Left ventricle myocardium inferior (tissue), 1 donor: ENCODE measurements at regions not wholly inside any gene's neighbourhood (a gene's known extent, or its start where the extent isn't known, plus 50 kb on each side); places are given as distances from the start of the nearest gene placed in this dataset.

Source experiments
- DNase-seq: peaks from one replicate; pipeline ENCODE4 v3.0.0-alpha.2; 2020
- H3K27ac ChIP-seq: fragments of 200-600 bp; replicated peaks from 2 replicates; pipeline ENCODE4 v1.8.0; 2021
- H3K27me3 ChIP-seq: fragments of 200-600 bp; 2 replicates; pipeline ENCODE4 v1.8.0; 2021; ENCODE audit warnings: low read depth
- H3K36me3 ChIP-seq: fragments of 200-600 bp; 2 replicates; pipeline ENCODE4 v1.8.0; 2021
- H3K4me1 ChIP-seq: fragments of 200-600 bp; 2 replicates; pipeline ENCODE4 v1.8.0; 2021
- H3K4me3 ChIP-seq: fragments of 200-600 bp; 2 replicates; pipeline ENCODE4 v1.8.0; 2021; ENCODE audit warnings: mild to moderate bottlenecking, moderate library complexity
- H3K9me3 ChIP-seq: fragments of 200-600 bp; replicated peaks from 2 replicates; pipeline ENCODE4 v1.8.0; 2021
- CTCF ChIP-seq: fragments of 200-600 bp; IDR thresholded peaks from 2 replicates; pipeline ENCODE4 v1.8.0; 2021; ENCODE audit warnings: antibody characterized with exemption, mild to moderate bottlenecking, borderline replicate concordance
- intact Hi-C: fragments of 100-400 bp; cut with micrococcal nuclease; formaldehyde crosslinking; loops from one replicate; pipeline ENCODE4 v1.11.0; 2022
- donor health status: DM: no; HTN: yes; CAD: no; lungs with severe emphysema.

DNA sequence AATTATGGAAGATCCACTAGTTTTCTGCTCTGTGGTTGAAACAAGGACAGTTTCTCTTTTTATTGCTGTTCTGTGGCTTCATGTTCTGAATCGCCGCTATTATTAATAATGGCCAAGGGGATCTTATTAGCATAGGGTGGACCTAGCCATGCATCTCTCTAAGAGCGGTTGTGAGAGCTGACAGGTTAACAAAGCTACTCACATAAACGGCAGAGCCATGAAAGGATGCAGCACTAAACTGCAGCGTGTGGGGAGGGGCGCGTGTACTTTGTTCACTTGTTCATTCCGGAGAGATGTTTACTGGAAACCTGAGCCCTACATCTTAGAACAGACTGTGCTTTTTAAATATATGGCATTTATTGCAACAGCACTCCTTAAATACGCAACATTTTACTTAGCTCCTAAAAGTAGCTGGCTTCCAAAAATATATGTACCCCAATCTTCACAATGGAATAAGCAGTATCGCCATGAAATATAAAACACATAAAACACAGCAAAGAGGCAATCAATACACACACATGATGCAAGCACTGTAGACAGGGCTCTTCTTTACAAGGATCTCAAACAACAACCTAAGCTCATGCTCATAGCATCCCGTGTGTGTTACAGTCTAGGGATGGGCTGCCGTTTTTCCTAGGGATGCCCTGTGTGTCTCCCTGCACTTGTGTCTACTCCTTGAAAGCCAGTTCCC, 424.6 kb downstream of the MED10 start:
- H3K9me3 ChIP-seq, result peaks cover 11% of the 10 kb centered on the region
- intact Hi-C loops, result no loop called here
- no peak overlapping the region for H3K27ac ChIP-seq
- H3K4me1 ChIP-seq, result no peaks in the 10 kb centered on the region
- H3K36me3 ChIP-seq, result no peaks in the 10 kb centered on the region
- TF ChIP-seq CTCF, result no peak
- DNase-seq, result no peak
- H3K4me3 ChIP-seq, result no peak overlapping the region
- H3K27me3 ChIP-seq, result peaks cover 17% of the 10 kb centered on the region

GRCh38 chr5:5951953-5952352, 426.4 kb downstream of the MED10 start:
- no peak for DNase-seq
- TF ChIP-seq CTCF, result no peak
- intact Hi-C loops, result no loop called here
- Histone ChIP-seq H3K4me3 (no peak overlapping the region), H3K36me3 (no peaks in the 10 kb centered on the region), H3K9me3 (peaks cover 12% of the 10 kb centered on the region), H3K4me1 (no peaks in the 10 kb centered on the region), H3K27me3 (peaks cover 17% of the 10 kb centered on the region), H3K27ac (no peak overlapping the region)

- no peak for DNase-seq
- no peak for TF ChIP-seq CTCF
- H3K27ac ChIP-seq, result no peak overlapping the region
- peaks cover 7% of the 10 kb centered on the region for H3K9me3 ChIP-seq
- intact Hi-C loops, result no loop called here
- H3K4me3 ChIP-seq, result no peak overlapping the region
- H3K4me1 ChIP-seq, result no peaks in the 10 kb centered on the region
- H3K36me3 ChIP-seq, result no peaks in the 10 kb centered on the region
- peaks cover 12% of the 10 kb centered on the region for H3K27me3 ChIP-seq
These were observed 427.7 kb downstream of the MED10 start for GRCh38 chr5:5950658-5951057.

DNA sequence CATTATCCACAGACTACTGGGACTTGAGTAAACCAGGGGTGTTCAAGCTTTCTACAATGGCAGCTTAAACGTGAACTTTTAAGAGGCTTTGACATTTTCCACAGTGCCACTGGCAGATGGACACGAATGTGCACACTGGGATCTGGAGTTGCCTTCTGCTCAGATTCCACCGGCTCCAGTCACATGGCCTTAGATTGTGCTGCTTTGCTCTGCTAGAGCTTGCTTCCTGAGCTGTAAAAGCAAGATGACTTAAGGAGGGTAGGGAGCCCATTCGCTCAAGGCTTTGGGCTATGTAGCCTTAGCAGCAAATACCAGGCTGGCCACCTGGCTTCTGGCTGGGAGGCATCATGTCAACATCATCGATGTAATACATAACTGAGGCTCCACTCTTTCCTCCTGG, 436.9 kb downstream of the MED10 start:
- H3K27me3 ChIP-seq, result peaks cover 9% of the 10 kb centered on the region
- H3K9me3 ChIP-seq, result no peaks in the 10 kb centered on the region
- no peaks in the 10 kb centered on the region for H3K4me1 ChIP-seq
- no peak for DNase-seq
- H3K36me3 ChIP-seq, result no peaks in the 10 kb centered on the region
- no peak overlapping the region for H3K4me3 ChIP-seq
- no peak for TF ChIP-seq CTCF
- intact Hi-C loops, result no loop called here
- H3K27ac ChIP-seq, result no peak overlapping the region

- no peaks in the 10 kb centered on the region for H3K36me3 ChIP-seq
- H3K4me3 ChIP-seq, result no peak overlapping the region
- H3K27me3 ChIP-seq, result peaks cover 9% of the 10 kb centered on the region
- no peaks in the 10 kb centered on the region for H3K9me3 ChIP-seq
- no peak overlapping the region for H3K27ac ChIP-seq
- H3K4me1 ChIP-seq, result no peaks in the 10 kb centered on the region
- no peak for TF ChIP-seq CTCF
- DNase-seq, result no peak
- intact Hi-C loops, result no loop called here
These were observed 438.5 kb downstream of the MED10 start for GRCh38 chr5:5939759-5940370.
